Panc1 (cell line): ENCODE measurements at regions not wholly inside any gene's neighbourhood (a gene's known extent, or its start where the extent isn't known, plus 50 kb on each side); places are given as distances from the start of the nearest gene placed in this dataset.
A peak's percentile ranks its signal among the peaks of the same experiment; 100 is the strongest.

ENCODE experiments used
- ATAC-seq: fragments of 200-7000 bp; cut with Tn5 transposase; 2 replicates; pipeline ENCODE4 v1.9.1; 2020; ENCODE audit warnings: mild to moderate bottlenecking, moderate library complexity
- BruUV-seq: library from RNA; stranded (reverse); fragments of 400-500 nt; replicated peaks from 2 replicates; lab custom pipeline; 2021; lab: Mats Ljungman, UMichigan
- CTCF ChIA-PET: fragments of 300-600 bp; sonication (Branson Sonifier 250); formaldehyde crosslinking; loops from one replicate; lab custom pipeline; 2022; ENCODE audit warnings: antibody characterized with exemption; lab: Charles Lee
- POLR2A ChIA-PET: fragments of 300-600 bp; sonication (Branson Sonifier 250); formaldehyde crosslinking; loops from one replicate; lab custom pipeline; 2022; ENCODE audit warnings: antibody characterized with exemption; lab: Charles Lee
- DNase-seq: peaks from one replicate; pipeline ENCODE4 v3.0.0-alpha.2; 2010; ENCODE audit warnings: low read depth, low spot score
- H3K27ac ChIP-seq: 2 replicates; pipeline ENCODE4 v1.5.1; 2011; ENCODE audit warnings: mild to moderate bottlenecking, low read length, inconsistent platforms
- H3K27me3 ChIP-seq: fragments of 200-500 bp; sonication (Bioruptor generic); 2 replicates; pipeline ENCODE4 v1.6.0; 2014; ENCODE audit warnings: low read length, inconsistent platforms; ENCODE audit not compliant: control insufficient read depth, insufficient read depth
- H3K36me3 ChIP-seq: fragments of 200-500 bp; sonication (Bioruptor generic); 2 replicates; pipeline ENCODE4 v1.5.1; 2014; ENCODE audit warnings: inconsistent platforms, mild to moderate bottlenecking, low read length, moderate library complexity; ENCODE audit not compliant: control insufficient read depth, insufficient read depth
- H3K4me1 ChIP-seq: 2 replicates; pipeline ENCODE4 v1.5.1; 2011; ENCODE audit warnings: inconsistent platforms, mild to moderate bottlenecking, low read length, moderate library complexity; ENCODE audit not compliant: control insufficient read depth, insufficient read depth
- H3K4me3 ChIP-seq, 2 experiments: 2 replicates each; pipeline ENCODE4 v1.5.1; 2011 to 2012; ENCODE audit warnings: low read depth in 2 of 2, low read length in 2 of 2, mild to moderate bottlenecking in 2 of 2, inconsistent platforms in 1 of 2, moderate library complexity in 1 of 2
- H3K9me3 ChIP-seq: fragments of 200-500 bp; sonication (Bioruptor generic); 2 replicates; pipeline ENCODE4 v1.5.1; 2014; ENCODE audit warnings: low read depth, mild to moderate bottlenecking, inconsistent platforms, low read length, moderate library complexity; ENCODE audit not compliant: control insufficient read depth, insufficient read depth
- POLR2AphosphoS5 ChIP-seq: IDR thresholded peaks from 2 replicates; pipeline ENCODE4 v1.6.1; 2012; ENCODE audit warnings: mild to moderate bottlenecking, low read depth, low read length, moderate library complexity
- REST ChIP-seq, 2 experiments: IDR thresholded peaks; 2 replicates each; pipeline ENCODE4 v1.6.1; 2011 to 2012; ENCODE audit warnings: low read depth in 2 of 2, control low read depth in 1 of 2, low read length in 1 of 2, mild to moderate bottlenecking in 1 of 2, moderate library complexity in 1 of 2; ENCODE audit not compliant: insufficient read depth in 1 of 2
- SIN3A ChIP-seq: IDR thresholded peaks from 2 replicates; pipeline ENCODE4 v1.6.1; 2012; ENCODE audit warnings: low read depth, mild to moderate bottlenecking, low read length, moderate library complexity, borderline replicate concordance; ENCODE audit not compliant: insufficient read depth
- TCF7L2 ChIP-seq: IDR thresholded peaks from 2 replicates; pipeline ENCODE4 v1.6.1; 2011; ENCODE audit warnings: mild to moderate bottlenecking, low read depth, low read length, inconsistent platforms
- in situ Hi-C: cut with HindIII; loops from 2 replicates; pipeline ENCODE4 v1.10.0; 2016; ENCODE audit warnings: low sequenced_read_pairs, low pct_unique_long_range_greater_than_20kb
- intact Hi-C: fragments of 100-400 bp; cut with micrococcal nuclease; formaldehyde crosslinking; loops from one replicate; pipeline ENCODE4 v1.10.0; 2022; ENCODE audit not compliant: unreplicated experiment
- TF ChIP-seq, protein P1 (sequence below): fragments of 450-650 bp; IDR thresholded peaks from 2 replicates; pipeline ENCODE4 v1.5.1; 2017; ENCODE audit warnings: mild to moderate bottlenecking

DNA sequence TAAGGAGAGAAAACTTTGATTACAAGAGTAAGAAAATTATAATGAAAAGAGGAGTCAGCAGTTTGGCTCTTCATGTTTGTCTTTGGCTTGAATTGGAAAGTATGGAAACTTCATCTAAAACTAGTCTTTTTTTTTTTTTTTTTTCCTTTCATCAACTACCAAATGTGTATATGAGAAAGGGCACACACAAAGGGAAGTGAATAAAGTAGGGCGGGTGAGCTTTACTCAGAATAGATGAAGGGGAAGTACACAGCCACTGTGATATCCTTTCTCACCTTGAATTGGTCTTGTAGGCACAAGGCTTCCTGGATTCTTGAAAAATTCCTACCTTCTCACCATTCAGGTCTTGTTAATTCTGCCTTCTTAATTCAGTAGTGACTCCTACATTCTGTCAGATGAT lies 652.3 kb upstream of the KCNMB2 start:
- no TSS peak for BruUV-seq
- TF ChIP-seq, protein P1, sequence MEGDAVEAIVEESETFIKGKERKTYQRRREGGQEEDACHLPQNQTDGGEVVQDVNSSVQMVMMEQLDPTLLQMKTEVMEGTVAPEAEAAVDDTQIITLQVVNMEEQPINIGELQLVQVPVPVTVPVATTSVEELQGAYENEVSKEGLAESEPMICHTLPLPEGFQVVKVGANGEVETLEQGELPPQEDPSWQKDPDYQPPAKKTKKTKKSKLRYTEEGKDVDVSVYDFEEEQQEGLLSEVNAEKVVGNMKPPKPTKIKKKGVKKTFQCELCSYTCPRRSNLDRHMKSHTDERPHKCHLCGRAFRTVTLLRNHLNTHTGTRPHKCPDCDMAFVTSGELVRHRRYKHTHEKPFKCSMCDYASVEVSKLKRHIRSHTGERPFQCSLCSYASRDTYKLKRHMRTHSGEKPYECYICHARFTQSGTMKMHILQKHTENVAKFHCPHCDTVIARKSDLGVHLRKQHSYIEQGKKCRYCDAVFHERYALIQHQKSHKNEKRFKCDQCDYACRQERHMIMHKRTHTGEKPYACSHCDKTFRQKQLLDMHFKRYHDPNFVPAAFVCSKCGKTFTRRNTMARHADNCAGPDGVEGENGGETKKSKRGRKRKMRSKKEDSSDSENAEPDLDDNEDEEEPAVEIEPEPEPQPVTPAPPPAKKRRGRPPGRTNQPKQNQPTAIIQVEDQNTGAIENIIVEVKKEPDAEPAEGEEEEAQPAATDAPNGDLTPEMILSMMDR = no peak
- Histone ChIP-seq H3K9me3 (no peaks in the 10 kb centered on the region), H3K4me3 (no peak overlapping the region), H3K27me3 (no peaks in the 10 kb centered on the region), H3K27ac (no peak overlapping the region), H3K4me1 (no peaks in the 10 kb centered on the region), H3K36me3 (no peaks in the 10 kb centered on the region)
- intact Hi-C loops = no loop called here
- in situ Hi-C loops = no loop called here
- CTCF ChIA-PET = no interaction called here
- POLR2A ChIA-PET = no interaction called here
- no peak for DNase-seq
- ATAC-seq = no peak

DNA sequence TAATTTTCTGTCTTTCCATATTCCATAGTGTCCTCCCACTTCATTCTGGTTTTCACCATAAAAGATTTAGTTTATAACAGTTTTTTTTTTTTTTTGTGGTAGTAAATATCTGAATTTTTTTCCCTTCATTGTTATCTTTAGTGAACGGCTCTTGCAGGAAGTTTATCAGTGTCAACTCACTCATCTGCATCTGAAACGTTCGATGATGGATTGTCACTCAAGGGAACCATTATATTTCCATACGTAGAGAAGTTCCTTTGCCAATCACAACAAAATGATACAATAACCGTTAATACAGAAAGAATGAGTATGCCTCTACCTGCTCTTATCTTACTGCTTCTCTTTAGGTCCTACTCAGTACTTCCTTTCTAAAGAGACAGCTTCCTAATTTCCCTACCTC lies 651.2 kb upstream of the KCNMB2 start:
- DNase-seq (no peak), ATAC-seq (no peak)
- no TSS peak for BruUV-seq
- Histone ChIP-seq H3K27me3 (no peaks in the 10 kb centered on the region), H3K27ac (peak overlapping the region; percentile 7; the same call in 1 of the 2 replicates), H3K4me3 (no peak overlapping the region), H3K4me1 (no peaks in the 10 kb centered on the region), H3K9me3 (no peaks in the 10 kb centered on the region), H3K36me3 (no peaks in the 10 kb centered on the region)
- ChIA-PET CTCF (no interaction called here), POLR2A (no interaction called here)
- TF ChIP-seq TCF7L2 = no peak
- in situ Hi-C loops (no loop called here), intact Hi-C loops (no loop called here)

GRCh38 chr3:177886501-177886900 lies 649.7 kb upstream of the KCNMB2 start:
- BruUV-seq = no TSS peak
- DNase-seq (no peak), ATAC-seq (no peak)
- TF ChIP-seq SIN3A = no peak
- no peak for TF ChIP-seq POLR2AphosphoS5
- TF ChIP-seq, protein P1 = no peak
- no peak for TF ChIP-seq REST (IDR thresholded peaks at IDR 0.05; ENCODE audit: insufficient read depth in 1 of 2, low read depth in 2 of 2, low read length in 1 of 2)
- no peak for TF ChIP-seq TCF7L2
- in situ Hi-C loops (no loop called here), intact Hi-C loops (no loop called here)
- POLR2A ChIA-PET = no interaction called here
- H3K4me1 ChIP-seq = no peaks in the 10 kb centered on the region
- CTCF ChIA-PET = no interaction called here
- no peaks in the 10 kb centered on the region for H3K27me3 ChIP-seq
- H3K4me3 ChIP-seq = no peak overlapping the region
- no peaks in the 10 kb centered on the region for H3K36me3 ChIP-seq
- no peaks in the 10 kb centered on the region for H3K9me3 ChIP-seq
- H3K27ac ChIP-seq = peak overlapping the region; percentile 48; the same call in 1 of the 2 replicates
